IMR-90 (cell line): ENCODE measurements at regions not wholly inside any gene's neighbourhood (a gene's known extent, or its start where the extent isn't known, plus 50 kb on each side); places are given as distances from the start of the nearest gene placed in this dataset.

Experiments
- ATAC-seq: fragments of 200-7000 bp; cut with Tn5 transposase; 2 replicates; pipeline ENCODE4 v1.9.1; 2020; ENCODE audit warnings: low read depth, mild to moderate bottlenecking, moderate library complexity
- BruUV-seq: library from RNA; stranded (reverse); fragments of 400-500 nt; replicated peaks from 2 replicates; lab custom pipeline; 2021; lab: Mats Ljungman, UMichigan
- CTCF ChIA-PET: fragments of 300-600 bp; formaldehyde crosslinking; extraction: SDS; loops from one replicate; lab custom pipeline; 2021; ENCODE audit warnings: antibody characterized with exemption; lab: Yijun Ruan, JAX
- POLR2A ChIA-PET: fragments of 300-600 bp; sonication (Branson Sonifier 250); formaldehyde crosslinking; loops from one replicate; lab custom pipeline; 2022; ENCODE audit warnings: antibody characterized with exemption; ENCODE audit not compliant: unreplicated experiment; lab: Charles Lee
- DNase-seq: peaks from one replicate; pipeline ENCODE4 v3.0.0; 2013
- H2AFZ ChIP-seq: replicated peaks from 2 replicates; pipeline ENCODE3; 2013; ENCODE audit warnings: low read length, mild to moderate bottlenecking; ENCODE audit not compliant: poor library complexity
- H2AK5ac ChIP-seq: 2 replicates; pipeline ENCODE4 v1.6.1; 2013; ENCODE audit warnings: low read depth, low read length, inconsistent platforms
- H2AK9ac ChIP-seq: replicated peaks from 2 replicates; pipeline ENCODE3; 2013; ENCODE audit warnings: mild to moderate bottlenecking, low read depth, low read length, moderate library complexity; ENCODE audit not compliant: poor library complexity
- H2BK120ac ChIP-seq: 2 replicates; pipeline ENCODE4 v1.6.1; 2013; ENCODE audit warnings: low read depth, low read length, inconsistent platforms
- H2BK15ac ChIP-seq: 3 replicates; pipeline ENCODE4 v1.6.1; 2013; ENCODE audit warnings: low read depth, low read length, inconsistent platforms
- H2BK20ac ChIP-seq: 2 replicates; pipeline ENCODE4 v1.6.1; 2013; ENCODE audit warnings: low read depth, mild to moderate bottlenecking, inconsistent platforms, low read length, moderate library complexity
- H2BK5ac ChIP-seq: 2 replicates; pipeline ENCODE4 v1.6.1; 2013; ENCODE audit warnings: mild to moderate bottlenecking, low read depth, low read length, inconsistent platforms; ENCODE audit not compliant: poor library complexity, severe bottlenecking
- H3K14ac ChIP-seq: replicated peaks from 2 replicates; pipeline ENCODE4 v1.6.1; 2013; ENCODE audit warnings: low read depth, low read length, inconsistent platforms
- H3K18ac ChIP-seq: 2 replicates; pipeline ENCODE4 v1.6.1; 2013; ENCODE audit warnings: low read depth, low read length, control low read depth
- H3K23ac ChIP-seq: 2 replicates; pipeline ENCODE4 v1.6.1; 2013; ENCODE audit warnings: low read depth, low read length, inconsistent platforms
- H3K27ac ChIP-seq: 2 replicates; pipeline ENCODE4 v1.5.1; 2013; ENCODE audit warnings: mild to moderate bottlenecking, control low read depth, low read length; ENCODE audit not compliant: insufficient read depth
- H3K27me3 ChIP-seq: 2 replicates; pipeline ENCODE4 v1.6.1; 2013; ENCODE audit warnings: low read length; ENCODE audit not compliant: control insufficient read depth, insufficient read depth
- H3K36me3 ChIP-seq: 2 replicates; pipeline ENCODE4 v1.6.1; 2013; ENCODE audit warnings: low read length, mixed read lengths; ENCODE audit not compliant: control insufficient read depth, insufficient read depth
- H3K4ac ChIP-seq: 2 replicates; pipeline ENCODE4 v1.6.1; 2013; ENCODE audit warnings: low read depth, low read length, inconsistent platforms
- H3K4me1 ChIP-seq: 2 replicates; pipeline ENCODE4 v1.6.1; 2013; ENCODE audit warnings: low read length, mixed read lengths; ENCODE audit not compliant: control insufficient read depth, insufficient read depth
- H3K4me2 ChIP-seq: 2 replicates; pipeline ENCODE4 v1.6.1; 2013; ENCODE audit warnings: low read depth, mild to moderate bottlenecking, control low read depth, low read length, moderate library complexity
- H3K4me3 ChIP-seq: 2 replicates; pipeline ENCODE4 v1.5.1; 2013; ENCODE audit warnings: low read depth, mild to moderate bottlenecking, control low read depth, low read length, moderate library complexity; ENCODE audit not compliant: insufficient read depth
- H3K56ac ChIP-seq: 2 replicates; pipeline ENCODE4 v1.6.1; 2013; ENCODE audit warnings: low read length, inconsistent platforms; ENCODE audit not compliant: insufficient read depth; ENCODE audit errors: extremely low read depth
- H3K79me1 ChIP-seq, 2 experiments: 2 replicates each; pipeline ENCODE4 v1.6.1; 2013; ENCODE audit warnings: low read length in 2 of 2, inconsistent platforms in 1 of 2, low read depth in 1 of 2
- H3K9ac ChIP-seq: 2 replicates; pipeline ENCODE4 v1.6.1; 2013; ENCODE audit warnings: low read depth, low read length, control low read depth
- H3K9me1 ChIP-seq: 2 replicates; pipeline ENCODE4 v1.6.1; 2013; ENCODE audit warnings: low read length, inconsistent platforms; ENCODE audit not compliant: insufficient read depth
- H3K9me3 ChIP-seq: 2 replicates; pipeline ENCODE4 v1.6.1; 2013; ENCODE audit warnings: low read length; ENCODE audit not compliant: control insufficient read depth, insufficient read depth
- H4K20me1 ChIP-seq: 2 replicates; pipeline ENCODE4 v1.6.1; 2013; ENCODE audit warnings: low read length, inconsistent platforms; ENCODE audit not compliant: insufficient read depth
- H4K5ac ChIP-seq: 2 replicates; pipeline ENCODE4 v1.6.1; 2013; ENCODE audit warnings: mild to moderate bottlenecking, low read depth, low read length, control low read depth
- H4K8ac ChIP-seq, 2 experiments: 2 replicates each; pipeline ENCODE4 v1.6.1; 2013; ENCODE audit warnings: low read depth in 2 of 2, low read length in 2 of 2, control low read depth in 1 of 2, inconsistent platforms in 1 of 2
- H4K91ac ChIP-seq: 2 replicates; pipeline ENCODE4 v1.6.1; 2013; ENCODE audit warnings: low read depth, low read length, inconsistent platforms; ENCODE audit not compliant: insufficient read depth
- CHD1 ChIP-seq: IDR thresholded peaks from 2 replicates; pipeline ENCODE4 v1.6.1; 2012; ENCODE audit warnings: low read depth, low read length, improper control_type of control experiment
- POLR2A ChIP-seq: IDR thresholded peaks from 2 replicates; pipeline ENCODE4 v1.6.1; 2012; ENCODE audit warnings: mild to moderate bottlenecking, low read depth, low read length
- RAD21 ChIP-seq: IDR thresholded peaks from 2 replicates; pipeline ENCODE4 v1.6.1; 2012; ENCODE audit warnings: low read length, improper control_type of control experiment
- RFX5 ChIP-seq: IDR thresholded peaks from 2 replicates; pipeline ENCODE4 v1.8.0; 2012; ENCODE audit warnings: low read depth, mild to moderate bottlenecking, low read length, moderate library complexity
- SMC3 ChIP-seq: fragments of 150-350 bp; IDR thresholded peaks from 2 replicates; pipeline ENCODE4 v1.6.1; 2016; ENCODE audit warnings: low read depth, mild to moderate bottlenecking, antibody characterized with exemption, low read length, moderate library complexity
- WGBS, 2 experiments: methylation state at CpG; one replicate each; pipeline versions ENCODE4 v1.1.5 to v1.1.7; 2013; ENCODE audit warnings: missing lambda C conversion rate in 2 of 2; ENCODE audit not compliant: insufficient read length in 1 of 2; ENCODE audit errors: extremely low coverage in 2 of 2; 5-methylcytosine and 5-hydroxymethylcytosine counted together
- dilution Hi-C: fragments of 300-500 bp; cut with HindIII; formaldehyde crosslinking; loops from one replicate; pipeline ENCODE4 v1.14.3; 2018; ENCODE audit warnings: low sequenced_read_pairs; ENCODE audit not compliant: unreplicated experiment
- in situ Hi-C: fragments of 300-500 bp; cut with MboI; formaldehyde crosslinking; loops from 3 replicates; pipeline ENCODE4 v1.14.3; 2019; ENCODE audit warnings: low sequenced_read_pairs, inconsistent platforms, mixed read lengths
- intact Hi-C: fragments of 100-400 bp; cut with micrococcal nuclease; formaldehyde crosslinking; loops from 2 replicates; pipeline ENCODE4 v1.10.0; 2022
- TF ChIP-seq, protein P1 (sequence below): fragments of 150-350 bp; IDR thresholded peaks from 2 replicates; pipeline ENCODE4 v1.6.1; 2016; ENCODE audit warnings: low read depth, mild to moderate bottlenecking, low read length, moderate library complexity, borderline replicate concordance
- TF ChIP-seq, protein P2 (sequence below): conservative IDR thresholded peaks from 2 replicates; pipeline ENCODE4 v1.5.1; 2012; ENCODE audit warnings: mild to moderate bottlenecking, low read depth, low read length, improper control_type of control experiment

DNA sequence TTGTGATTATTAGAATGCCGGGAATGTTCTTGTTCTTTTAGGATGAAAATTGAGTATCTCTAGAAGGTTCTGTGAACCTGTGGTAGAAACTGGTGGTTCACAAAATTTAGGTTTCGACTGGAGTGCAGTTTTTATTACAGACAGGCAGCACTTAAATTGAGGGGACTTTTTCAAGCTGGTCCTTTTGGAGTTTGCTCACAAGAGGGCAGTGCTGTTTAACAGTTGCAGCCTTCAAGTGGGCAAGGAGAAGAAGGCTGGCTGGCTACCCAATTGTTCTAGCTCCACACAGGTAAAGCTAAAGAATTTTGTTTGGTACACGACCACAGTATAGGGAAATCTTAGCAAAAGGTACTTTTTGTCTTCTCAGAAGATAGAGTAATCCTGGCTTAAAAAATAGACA, 233.6 kb downstream of the SNX13 start:
- in situ Hi-C loops, result loop anchor here (25.0 kb wide), 1 partner anchor 1956 kb away; no protein-coding TSS in a partner anchor
- Histone ChIP-seq H4K8ac (no peak overlapping the region), H4K91ac (no peak overlapping the region), H3K27ac (no peak overlapping the region), H3K79me1 (no peaks in the 10 kb centered on the region), H3K4me3 (no peak overlapping the region), H2AK5ac (no peak overlapping the region), H3K23ac (no peak overlapping the region), H2BK15ac (no peak overlapping the region), H3K14ac (no peak overlapping the region), H3K27me3 (peaks cover 5% of the 10 kb centered on the region), H3K9me3 (no peaks in the 10 kb centered on the region), H3K9me1 (no peaks in the 10 kb centered on the region), H3K4me1 (no peaks in the 10 kb centered on the region), H3K4ac (no peak overlapping the region), H2BK120ac (no peak overlapping the region), H2AFZ (no peak overlapping the region), H3K4me2 (no peak overlapping the region), H2AK9ac (no peak overlapping the region), H2BK20ac (no peak overlapping the region), H4K20me1 (no peaks in the 10 kb centered on the region), H2BK5ac (no peak overlapping the region), H3K9ac (no peak overlapping the region), H3K36me3 (no peaks in the 10 kb centered on the region), H4K5ac (no peak overlapping the region), H3K56ac (no peak overlapping the region), H3K18ac (no peak overlapping the region)
- ChIA-PET POLR2A (no interaction called here), CTCF (interaction anchor here (0.6 to 1.7 kb wide), 5 partner anchors 8 to 640 kb away, joined by 3 to 8 read pairs (median 4); no protein-coding TSS in a partner anchor)
- peak; percentile 72 for DNase-seq
- intact Hi-C loops, result loop anchor here (1.0 to 10.0 kb wide), 2 partner anchors 258 to 639 kb away; no protein-coding TSS in a partner anchor
- dilution Hi-C loops, result no loop called here
- ATAC-seq, result peak; percentile 82
- TF ChIP-seq, protein P1, sequence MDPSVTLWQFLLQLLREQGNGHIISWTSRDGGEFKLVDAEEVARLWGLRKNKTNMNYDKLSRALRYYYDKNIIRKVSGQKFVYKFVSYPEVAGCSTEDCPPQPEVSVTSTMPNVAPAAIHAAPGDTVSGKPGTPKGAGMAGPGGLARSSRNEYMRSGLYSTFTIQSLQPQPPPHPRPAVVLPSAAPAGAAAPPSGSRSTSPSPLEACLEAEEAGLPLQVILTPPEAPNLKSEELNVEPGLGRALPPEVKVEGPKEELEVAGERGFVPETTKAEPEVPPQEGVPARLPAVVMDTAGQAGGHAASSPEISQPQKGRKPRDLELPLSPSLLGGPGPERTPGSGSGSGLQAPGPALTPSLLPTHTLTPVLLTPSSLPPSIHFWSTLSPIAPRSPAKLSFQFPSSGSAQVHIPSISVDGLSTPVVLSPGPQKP, result no peak
- TF ChIP-seq RFX5, result no peak
- TF ChIP-seq SMC3, result peak; percentile 69
- TF ChIP-seq CHD1, result no peak
- TF ChIP-seq POLR2A, result no peak
- TF ChIP-seq, protein P2, sequence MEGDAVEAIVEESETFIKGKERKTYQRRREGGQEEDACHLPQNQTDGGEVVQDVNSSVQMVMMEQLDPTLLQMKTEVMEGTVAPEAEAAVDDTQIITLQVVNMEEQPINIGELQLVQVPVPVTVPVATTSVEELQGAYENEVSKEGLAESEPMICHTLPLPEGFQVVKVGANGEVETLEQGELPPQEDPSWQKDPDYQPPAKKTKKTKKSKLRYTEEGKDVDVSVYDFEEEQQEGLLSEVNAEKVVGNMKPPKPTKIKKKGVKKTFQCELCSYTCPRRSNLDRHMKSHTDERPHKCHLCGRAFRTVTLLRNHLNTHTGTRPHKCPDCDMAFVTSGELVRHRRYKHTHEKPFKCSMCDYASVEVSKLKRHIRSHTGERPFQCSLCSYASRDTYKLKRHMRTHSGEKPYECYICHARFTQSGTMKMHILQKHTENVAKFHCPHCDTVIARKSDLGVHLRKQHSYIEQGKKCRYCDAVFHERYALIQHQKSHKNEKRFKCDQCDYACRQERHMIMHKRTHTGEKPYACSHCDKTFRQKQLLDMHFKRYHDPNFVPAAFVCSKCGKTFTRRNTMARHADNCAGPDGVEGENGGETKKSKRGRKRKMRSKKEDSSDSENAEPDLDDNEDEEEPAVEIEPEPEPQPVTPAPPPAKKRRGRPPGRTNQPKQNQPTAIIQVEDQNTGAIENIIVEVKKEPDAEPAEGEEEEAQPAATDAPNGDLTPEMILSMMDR, result peak; percentile 77
- TF ChIP-seq RAD21, result peak; percentile 80
- 41% methylated on average over 2 of the region's 3 CpGs; no CpG with 5 or more reads in 1 of the 2 experiments for WGBS, 2 experiments
- no TSS peak for BruUV-seq
